HG02870 (cell line): ENCODE measurements at regions not wholly inside any gene's neighbourhood (a gene's known extent, or its start where the extent isn't known, plus 50 kb on each side); places are given as distances from the start of the nearest gene placed in this dataset.
A peak's percentile ranks its signal among the peaks of the same experiment; 100 is the strongest.
"Not testable (repeated sequence)": the region's sequence is repeated elsewhere in the genome, so short reads cannot be mapped to it uniquely, and the experiment has no call there.

ENCODE experiments used
- ATAC-seq: cut with Tn5 transposase; IDR thresholded peaks from one replicate; pipeline ENCODE4 v1.9.1; 2021; ENCODE audit warnings: mild to moderate bottlenecking, moderate library complexity; ENCODE audit not compliant: unreplicated experiment

GRCh38 chr2:136297994-136298393 is 180.0 kb upstream of the CXCR4 start:
- ATAC-seq: no peak

DNA sequence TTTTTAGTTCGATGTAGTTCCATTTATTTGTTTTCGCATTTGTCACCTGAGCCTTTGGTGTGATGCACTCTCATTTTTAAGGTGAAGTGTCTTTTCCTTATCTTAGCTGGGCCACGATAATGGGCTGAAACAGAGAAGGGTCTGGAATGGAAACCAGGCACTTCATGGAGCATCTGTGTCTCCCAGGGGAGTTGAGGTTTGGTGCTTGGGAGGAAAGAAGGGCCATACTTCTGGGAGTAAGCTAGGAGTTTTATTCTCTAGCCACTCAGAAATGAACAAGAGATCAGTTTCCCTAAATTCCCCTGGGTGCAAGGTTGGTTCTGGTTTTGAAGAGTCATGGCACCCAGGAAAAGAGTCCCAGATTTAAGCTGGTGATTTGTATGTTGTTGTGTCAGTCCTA is 179.4 kb upstream of the CXCR4 start:
- no peak for ATAC-seq

- no peak for ATAC-seq
Measured at GRCh38 chr2:136295168-136295567, 177.2 kb upstream of the CXCR4 start.

- no peak for ATAC-seq
Measured at GRCh38 chr2:136291871-136292270, 173.9 kb upstream of the CXCR4 start.

GRCh38 chr2:136290326-136290725 is 172.4 kb upstream of the CXCR4 start:
- no peak for ATAC-seq

DNA sequence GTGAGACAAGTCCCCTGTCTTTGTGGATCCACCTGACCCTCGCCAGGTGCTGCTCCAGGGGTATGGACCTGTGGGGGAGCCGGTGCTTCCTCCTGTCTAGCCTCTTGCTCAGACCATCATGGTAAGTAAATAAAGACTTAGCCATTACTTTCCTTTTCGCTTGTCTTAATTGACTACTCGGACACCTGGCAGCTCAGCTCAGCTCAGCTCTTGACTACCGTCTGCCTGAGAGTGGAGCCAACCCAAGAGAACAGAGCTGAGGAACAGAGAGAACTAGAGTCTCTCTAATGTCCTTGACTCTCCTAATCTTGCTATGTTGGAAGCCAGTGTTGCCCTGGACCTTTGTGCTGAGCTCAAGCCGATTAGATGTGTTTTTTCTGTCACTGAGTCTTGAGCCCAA is 170.3 kb upstream of the CXCR4 start:
- ATAC-seq: no peak

GRCh38 chr2:136286423-136286822 is 168.5 kb upstream of the CXCR4 start:
- ATAC-seq: no peak

- peak; percentile 69 for ATAC-seq
Measured at GRCh38 chr2:136284226-136285119, 166.5 kb upstream of the CXCR4 start.

DNA sequence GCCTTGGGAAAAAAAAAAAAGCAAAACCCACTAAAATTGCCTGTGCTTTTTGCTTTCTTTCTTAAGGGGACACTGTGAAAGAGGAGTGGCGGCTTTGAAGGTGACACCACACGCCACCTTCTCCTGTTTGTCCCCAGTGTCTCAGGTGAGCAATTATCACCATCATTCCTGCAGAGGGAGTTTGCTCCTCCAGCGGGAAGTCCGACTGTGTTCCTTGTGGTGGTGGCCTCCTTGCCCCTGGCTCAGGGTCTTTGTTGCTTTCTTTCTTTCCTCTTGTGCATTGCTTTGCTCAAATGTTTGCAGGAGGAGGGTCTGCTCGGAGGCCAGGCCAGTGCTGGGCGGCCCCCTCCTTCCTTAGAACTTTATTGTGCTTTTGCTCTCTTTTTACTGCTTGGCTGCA is 164.3 kb upstream of the CXCR4 start:
- ATAC-seq: no peak

- ATAC-seq: no peak
Measured at GRCh38 chr2:136281281-136282114, 163.5 kb upstream of the CXCR4 start.

DNA sequence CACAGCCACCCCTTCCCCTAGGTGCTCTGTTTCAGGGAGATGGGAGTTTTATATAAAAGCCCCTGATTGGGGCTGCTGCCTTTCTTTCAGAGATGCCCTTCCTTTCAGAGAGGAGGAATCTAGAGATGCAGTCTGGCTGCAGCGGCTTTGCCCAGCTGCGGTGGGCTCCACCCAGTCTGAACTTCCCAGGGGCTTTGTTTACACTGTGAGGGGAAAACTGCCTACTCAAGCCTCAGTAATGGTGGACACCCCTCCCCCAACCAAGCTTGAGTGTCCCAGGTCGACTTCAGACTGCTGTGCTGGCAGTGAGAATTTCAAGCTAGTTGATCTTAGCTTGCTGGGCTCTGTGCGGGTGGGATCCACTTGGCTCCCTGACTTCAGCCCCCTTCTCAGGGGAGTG is 148.4 kb upstream of the CXCR4 start:
- not testable (repeated sequence) for ATAC-seq

DNA sequence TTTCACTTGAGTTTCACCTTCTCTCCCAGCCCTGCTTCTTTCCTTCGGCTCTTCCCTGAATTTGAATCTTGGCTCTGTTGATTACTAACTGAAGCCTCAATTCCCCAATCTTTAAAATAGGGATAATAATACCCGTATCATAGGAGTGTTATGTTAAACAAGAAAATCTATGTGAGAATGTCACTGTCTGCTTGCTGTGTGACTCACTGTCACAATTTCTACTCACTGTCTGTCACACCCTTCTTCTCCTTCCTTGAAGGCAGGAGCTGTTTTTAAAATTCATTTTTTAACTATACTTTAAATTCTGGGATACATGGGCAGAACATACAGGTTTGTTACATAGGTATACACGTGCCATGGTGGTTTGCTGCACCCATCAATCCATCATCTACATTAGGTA is 141.6 kb upstream of the CXCR4 start:
- no peak for ATAC-seq

GRCh38 chr2:136257893-136258292 is 139.9 kb upstream of the CXCR4 start:
- no peak for ATAC-seq

DNA sequence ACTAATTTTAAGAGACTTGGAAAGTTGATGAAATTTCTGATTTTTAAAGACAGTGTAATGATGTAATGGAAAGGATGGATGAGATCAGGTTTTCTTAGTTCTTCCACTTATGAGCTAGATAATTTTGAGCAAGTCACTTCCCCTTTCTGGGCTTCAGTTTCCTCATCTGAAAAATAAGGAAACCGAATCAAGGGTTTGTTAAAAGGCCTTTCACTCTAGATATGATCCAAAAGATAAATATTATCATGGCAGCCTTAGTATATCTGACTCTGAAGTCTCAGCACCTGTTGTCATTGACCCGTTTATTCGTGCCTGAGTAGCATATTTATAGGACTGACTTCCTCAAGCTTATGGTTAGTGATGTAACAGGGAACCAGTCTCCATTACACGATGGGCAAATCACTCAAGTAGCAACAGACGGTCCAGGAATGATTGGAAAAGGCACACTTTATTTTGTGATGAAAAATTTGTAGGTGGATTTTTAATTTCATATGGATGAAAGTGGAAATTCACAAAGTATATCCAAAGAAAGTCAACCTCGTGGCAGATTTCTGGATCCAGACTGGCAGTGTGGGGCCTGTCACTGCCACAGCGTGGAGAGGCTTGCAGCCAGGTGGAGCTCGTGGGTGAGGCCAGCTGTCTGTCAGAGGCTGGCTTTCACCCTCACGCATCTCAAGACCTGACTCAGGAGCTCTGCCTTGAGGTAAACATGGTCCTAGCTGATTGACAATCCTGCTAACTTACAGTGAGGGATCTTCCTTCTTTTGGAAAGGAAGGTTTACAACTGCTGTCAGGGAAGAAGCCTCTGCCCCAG is 137.9 kb upstream of the CXCR4 start:
- peak; percentile 45 for ATAC-seq

- ATAC-seq: no peak
Measured at GRCh38 chr2:136255127-136255526, 137.2 kb upstream of the CXCR4 start.

GRCh38 chr2:136254681-136255080 is 136.7 kb upstream of the CXCR4 start:
- ATAC-seq: peak; percentile 33

DNA sequence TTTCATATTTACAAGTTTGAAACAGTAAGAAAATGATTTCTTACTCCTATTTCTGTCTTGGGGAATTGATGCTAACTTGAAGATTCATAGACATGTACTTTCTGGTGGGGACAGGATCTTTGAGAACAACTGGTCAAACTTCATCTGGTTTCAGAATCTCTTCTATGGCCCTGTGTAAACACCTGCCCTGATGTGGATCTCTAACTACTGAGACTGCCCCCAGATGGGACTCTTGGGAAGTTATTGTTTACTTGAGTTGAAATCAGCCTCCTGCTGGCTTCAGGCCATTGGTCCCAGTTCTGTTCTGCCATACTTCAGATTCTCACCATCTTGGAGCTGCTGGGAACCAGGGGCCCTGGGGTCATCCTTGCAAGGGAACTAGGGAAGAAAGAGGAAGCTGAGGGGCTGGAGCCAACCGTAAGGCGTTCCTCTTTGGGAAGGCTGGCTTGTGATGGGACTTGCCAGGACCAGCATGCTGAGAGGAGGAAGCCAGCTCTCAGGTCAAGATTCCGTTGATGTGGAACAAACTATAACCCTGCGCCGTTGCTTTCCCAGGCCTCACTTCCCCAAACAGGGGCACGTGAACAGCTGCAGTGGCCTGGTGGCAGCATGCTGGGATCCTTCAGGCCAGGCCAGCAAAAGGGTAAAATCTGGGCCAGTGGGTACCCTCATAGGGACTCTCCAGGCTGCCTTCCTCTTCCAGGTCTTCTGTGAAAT is 135.5 kb upstream of the CXCR4 start:
- ATAC-seq: no peak

- ATAC-seq: no peak
Measured at GRCh38 chr2:136251885-136252585, 134.1 kb upstream of the CXCR4 start.

DNA sequence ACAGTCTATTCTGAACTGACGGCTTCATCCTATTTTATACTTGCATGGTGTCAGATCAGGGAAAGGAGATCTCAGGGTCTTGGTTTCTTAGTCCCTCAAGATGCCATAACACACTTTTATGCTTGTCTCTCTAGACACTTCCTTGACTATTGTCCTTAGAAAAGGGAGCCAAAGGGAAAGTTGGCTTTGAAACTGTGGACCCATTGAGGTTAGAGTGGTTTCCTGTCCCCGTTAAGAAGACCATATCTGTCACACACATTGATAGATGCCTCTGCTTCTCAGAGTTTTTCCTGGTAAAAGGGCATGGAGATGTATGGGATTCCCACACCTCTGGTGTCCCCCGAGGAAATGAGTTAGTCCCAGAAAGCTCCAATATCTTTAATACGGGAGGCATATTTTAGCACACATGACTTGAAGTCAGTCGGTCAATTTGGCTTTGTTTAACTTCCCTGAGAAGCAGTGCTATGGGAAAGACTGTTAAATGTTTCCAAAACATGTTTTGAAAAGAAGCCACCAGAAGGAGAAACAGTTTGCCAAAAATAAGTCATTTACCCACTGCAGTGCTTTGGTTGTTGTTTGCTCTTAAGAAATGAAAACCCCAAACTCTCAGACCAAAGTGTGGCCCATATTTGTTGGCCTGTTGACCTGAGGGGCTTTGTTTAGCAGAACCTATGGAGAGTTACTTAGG is 133.4 kb upstream of the CXCR4 start:
- no peak for ATAC-seq
